OCI-LY3 (cell line): ENCODE measurements at regions not wholly inside any gene's neighbourhood (a gene's known extent, or its start where the extent isn't known, plus 50 kb on each side); places are given as distances from the start of the nearest gene placed in this dataset.

Source experiments
- H2AFZ ChIP-seq: fragments of 200-600, 300-600 bp; shearing (Covaris generic); 2 replicates; pipeline ENCODE4 v1.6.0; 2014; ENCODE audit warnings: antibody characterized with exemption, low read depth, low read length
- H3K27ac ChIP-seq: fragments of 200-600, 300-600 bp; sonication (generic); 2 replicates; pipeline ENCODE4 v1.5.1; 2014; ENCODE audit warnings: mild to moderate bottlenecking, low read length, moderate library complexity, mixed read lengths
- H3K27me3 ChIP-seq: fragments of 200-600, 300-600 bp; sonication (generic); 2 replicates; pipeline ENCODE4 v1.6.1; 2014; ENCODE audit warnings: low read depth, low read length, mixed read lengths
- H3K36me3 ChIP-seq: fragments of 200-600, 300-600 bp; sonication (generic); replicated peaks from 2 replicates; pipeline ENCODE3; 2014; ENCODE audit warnings: low read depth, low read length, mixed read lengths
- H3K4me1 ChIP-seq: fragments of 300-600, 200-600 bp; sonication (generic); 2 replicates; pipeline ENCODE4 v1.6.1; 2014; ENCODE audit warnings: low read length, mixed read lengths
- H3K4me2 ChIP-seq: fragments of 200-600, 300-600 bp; sonication (generic); 2 replicates; pipeline ENCODE4 v1.6.1; 2014; ENCODE audit warnings: low read length, mixed read lengths
- H3K4me3 ChIP-seq: fragments of 300-600, 200-600 bp; sonication (generic); 2 replicates; pipeline ENCODE4 v1.5.1; 2014; ENCODE audit warnings: antibody characterized with exemption, mild to moderate bottlenecking, low read length, moderate library complexity
- H3K79me2 ChIP-seq: fragments of 300-600, 200-600 bp; shearing (Covaris generic); 2 replicates; pipeline ENCODE4 v1.6.1; 2014; ENCODE audit warnings: mild to moderate bottlenecking, low read length, mixed read lengths
- H3K9ac ChIP-seq: fragments of 300-600, 200-600 bp; shearing (Covaris generic); 2 replicates; pipeline ENCODE4 v1.6.0; 2014; ENCODE audit warnings: mild to moderate bottlenecking, low read length, moderate library complexity
- H3K9me3 ChIP-seq: fragments of 200-600, 300-600 bp; shearing (Covaris generic); 2 replicates; pipeline ENCODE4 v1.6.1; 2014; ENCODE audit warnings: low read length, mixed read lengths; ENCODE audit not compliant: insufficient read depth
- H4K20me1 ChIP-seq: fragments of 200-600, 300-600 bp; sonication (generic); 2 replicates; pipeline ENCODE4 v1.6.1; 2016; ENCODE audit warnings: low read length, mixed read lengths; ENCODE audit not compliant: insufficient read depth
- EZH2phosphoT487 ChIP-seq: fragments of 200-600 bp; shearing (Covaris generic); IDR thresholded peaks from 2 replicates; pipeline ENCODE4 v1.6.1; 2018; ENCODE audit warnings: antibody characterized with exemption, mixed run types, low read depth
- TF ChIP-seq, protein P1 (sequence below): fragments of 200-600, 300-600 bp; sonication (generic); IDR thresholded peaks from 2 replicates; pipeline ENCODE4 v1.5.1; 2014; ENCODE audit warnings: antibody characterized with exemption, low read length, low read depth

DNA sequence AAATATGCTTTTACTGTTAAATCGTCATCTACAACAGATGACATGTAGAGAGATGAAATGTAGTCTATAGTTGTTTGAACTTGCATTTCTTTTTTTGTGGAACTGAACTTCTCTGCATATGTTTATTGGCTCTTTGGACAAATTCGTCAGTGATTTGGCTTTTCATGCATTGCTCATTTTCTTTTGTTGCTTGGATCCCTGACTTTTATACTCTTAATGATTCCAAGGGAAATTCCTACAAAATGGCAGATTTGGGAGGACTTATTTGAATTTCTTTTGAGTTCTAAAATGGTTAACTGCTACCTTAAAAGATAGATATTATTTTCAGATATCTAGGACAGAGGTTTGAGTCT, 65.4 kb downstream of the UTRN start:
- no peak overlapping the region for H3K4me3 ChIP-seq
- H3K27me3 ChIP-seq: peaks cover 18% of the 10 kb centered on the region; the same call in 1 of the 2 replicates
- no peak overlapping the region for H3K9ac ChIP-seq
- H2AFZ ChIP-seq: no peak overlapping the region
- H4K20me1 ChIP-seq: no peaks in the 10 kb centered on the region
- H3K4me2 ChIP-seq: no peak overlapping the region
- no peaks in the 10 kb centered on the region for H3K79me2 ChIP-seq
- peaks cover 3% of the 10 kb centered on the region; the same call in 1 of the 2 replicates for H3K4me1 ChIP-seq
- TF ChIP-seq EZH2phosphoT487: no peak
- no peaks in the 10 kb centered on the region for H3K36me3 ChIP-seq
- H3K9me3 ChIP-seq: no peaks in the 10 kb centered on the region
- H3K27ac ChIP-seq: no peak overlapping the region

DNA sequence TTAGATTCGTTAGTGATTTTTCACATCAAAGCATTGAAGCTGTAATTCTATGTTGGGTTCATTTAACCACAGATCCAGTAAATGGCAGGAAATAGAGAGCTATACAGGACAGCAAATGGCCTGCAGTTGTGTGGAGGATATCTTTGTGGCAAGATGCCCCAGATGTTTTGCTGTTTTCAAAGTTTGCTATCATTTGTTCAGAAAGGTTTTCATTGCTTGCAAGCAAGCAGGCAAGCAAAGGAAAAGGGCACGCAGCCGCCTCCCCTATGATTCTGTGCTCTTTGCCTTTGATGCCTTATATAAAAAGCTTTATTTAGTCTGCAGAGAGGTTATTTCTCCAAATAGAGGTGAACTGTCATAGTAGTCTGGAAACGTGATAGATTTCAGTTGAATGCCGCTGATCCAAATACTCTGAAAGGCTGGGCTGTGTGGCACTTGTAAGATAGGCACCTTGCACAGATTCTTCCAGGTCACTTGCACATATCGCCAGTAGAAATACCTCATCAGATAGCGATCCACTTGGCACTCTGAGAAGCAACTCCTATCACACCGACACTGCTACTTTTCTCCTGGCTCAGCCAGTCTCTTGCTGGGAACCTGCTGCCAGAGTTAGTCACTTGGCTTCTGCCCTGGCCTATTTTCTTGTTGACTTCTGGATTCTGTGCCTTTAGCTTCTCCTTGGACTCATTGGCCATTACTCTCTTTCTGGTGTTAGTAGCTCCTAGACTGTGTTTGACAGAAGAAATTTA, 66.4 kb downstream of the UTRN start:
- Histone ChIP-seq H2AFZ (no peak overlapping the region), H3K27ac (no peak overlapping the region), H3K9ac (no peak overlapping the region), H3K9me3 (no peaks in the 10 kb centered on the region), H4K20me1 (no peaks in the 10 kb centered on the region), H3K4me2 (no peak overlapping the region), H3K4me3 (no peak overlapping the region), H3K79me2 (no peaks in the 10 kb centered on the region), H3K27me3 (peaks cover 18% of the 10 kb centered on the region; the same call in 1 of the 2 replicates), H3K4me1 (peaks cover 3% of the 10 kb centered on the region; the same call in 1 of the 2 replicates), H3K36me3 (no peaks in the 10 kb centered on the region)
- TF ChIP-seq, protein P1, sequence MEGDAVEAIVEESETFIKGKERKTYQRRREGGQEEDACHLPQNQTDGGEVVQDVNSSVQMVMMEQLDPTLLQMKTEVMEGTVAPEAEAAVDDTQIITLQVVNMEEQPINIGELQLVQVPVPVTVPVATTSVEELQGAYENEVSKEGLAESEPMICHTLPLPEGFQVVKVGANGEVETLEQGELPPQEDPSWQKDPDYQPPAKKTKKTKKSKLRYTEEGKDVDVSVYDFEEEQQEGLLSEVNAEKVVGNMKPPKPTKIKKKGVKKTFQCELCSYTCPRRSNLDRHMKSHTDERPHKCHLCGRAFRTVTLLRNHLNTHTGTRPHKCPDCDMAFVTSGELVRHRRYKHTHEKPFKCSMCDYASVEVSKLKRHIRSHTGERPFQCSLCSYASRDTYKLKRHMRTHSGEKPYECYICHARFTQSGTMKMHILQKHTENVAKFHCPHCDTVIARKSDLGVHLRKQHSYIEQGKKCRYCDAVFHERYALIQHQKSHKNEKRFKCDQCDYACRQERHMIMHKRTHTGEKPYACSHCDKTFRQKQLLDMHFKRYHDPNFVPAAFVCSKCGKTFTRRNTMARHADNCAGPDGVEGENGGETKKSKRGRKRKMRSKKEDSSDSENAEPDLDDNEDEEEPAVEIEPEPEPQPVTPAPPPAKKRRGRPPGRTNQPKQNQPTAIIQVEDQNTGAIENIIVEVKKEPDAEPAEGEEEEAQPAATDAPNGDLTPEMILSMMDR: no peak
- TF ChIP-seq EZH2phosphoT487: no peak

DNA sequence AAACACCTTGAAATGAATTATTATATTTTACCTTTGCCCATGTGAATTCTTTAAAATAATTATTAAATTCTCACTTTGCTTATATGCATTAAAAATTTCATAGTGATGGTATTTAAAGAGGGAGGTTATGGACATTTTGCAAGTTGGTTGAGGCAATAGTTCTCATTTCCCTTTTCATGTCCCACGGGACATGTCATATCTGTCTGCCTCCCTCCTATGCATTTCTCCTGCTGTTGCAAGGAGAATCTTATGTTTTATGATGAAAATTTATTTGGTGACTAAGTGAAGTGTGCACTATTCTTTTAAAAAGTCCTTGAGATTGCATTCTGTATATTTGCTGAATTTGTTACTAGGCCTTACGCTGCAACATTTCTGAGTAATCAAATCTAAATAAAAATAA, 67.2 kb downstream of the UTRN start:
- Histone ChIP-seq H3K9me3 (no peaks in the 10 kb centered on the region), H3K79me2 (no peaks in the 10 kb centered on the region), H3K9ac (no peak overlapping the region), H4K20me1 (no peaks in the 10 kb centered on the region), H3K27ac (no peak overlapping the region), H3K4me3 (no peak overlapping the region), H3K4me2 (no peak overlapping the region), H3K27me3 (peaks cover 18% of the 10 kb centered on the region; the same call in 1 of the 2 replicates), H3K4me1 (peaks cover 3% of the 10 kb centered on the region; the same call in 1 of the 2 replicates), H3K36me3 (no peaks in the 10 kb centered on the region), H2AFZ (no peak overlapping the region)
- TF ChIP-seq, protein P1: no peak
- TF ChIP-seq EZH2phosphoT487: no peak

DNA sequence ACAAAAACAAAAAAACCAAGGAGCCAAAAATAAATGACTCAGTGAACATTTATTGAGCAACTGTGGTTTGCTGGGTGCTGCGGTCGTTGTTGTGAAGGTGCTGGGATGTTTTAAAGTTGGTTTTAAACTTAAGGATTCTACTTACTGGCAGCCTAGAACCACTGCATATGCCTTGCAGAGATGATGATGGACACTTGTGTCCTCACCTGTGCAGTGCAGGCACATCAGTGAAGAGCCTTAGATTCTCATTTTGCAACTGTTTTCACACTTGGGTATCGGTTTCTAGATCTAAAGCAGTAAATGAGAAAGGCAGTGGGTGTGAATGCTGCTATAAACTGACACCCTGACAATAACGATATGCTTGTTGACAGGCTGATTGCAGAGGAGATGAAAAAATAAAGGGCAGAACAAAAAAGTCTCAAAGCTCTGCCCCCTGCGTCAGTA, 68.8 kb downstream of the UTRN start:
- no peak for TF ChIP-seq EZH2phosphoT487
- TF ChIP-seq, protein P1: no peak
- no peak overlapping the region for H3K9ac ChIP-seq
- H2AFZ ChIP-seq: no peak overlapping the region
- peaks cover 3% of the 10 kb centered on the region; the same call in 1 of the 2 replicates for H3K4me1 ChIP-seq
- no peak overlapping the region for H3K4me2 ChIP-seq
- no peaks in the 10 kb centered on the region for H3K36me3 ChIP-seq
- H3K79me2 ChIP-seq: no peaks in the 10 kb centered on the region
- H3K4me3 ChIP-seq: no peak overlapping the region
- H3K9me3 ChIP-seq: no peaks in the 10 kb centered on the region
- H3K27me3 ChIP-seq: peaks cover 18% of the 10 kb centered on the region; the same call in 1 of the 2 replicates
- no peak overlapping the region for H3K27ac ChIP-seq
- no peaks in the 10 kb centered on the region for H4K20me1 ChIP-seq
